HEK293T (cell line): ENCODE measurements at regions not wholly inside any gene's neighbourhood (a gene's known extent, or its start where the extent isn't known, plus 50 kb on each side); places are given as distances from the start of the nearest gene placed in this dataset.

Experiments used
- CTCF ChIA-PET: fragments of 350-600 bp; formaldehyde crosslinking; extraction: SDS; loops from one replicate; lab custom pipeline; 2021; ENCODE audit warnings: antibody characterized with exemption, inconsistent platforms; lab: Yijun Ruan, JAX
- POLR2A ChIA-PET: fragments of 350-600 bp; formaldehyde crosslinking; extraction: SDS; loops from one replicate; lab custom pipeline; 2020; ENCODE audit warnings: antibody characterized with exemption, inconsistent platforms; lab: Yijun Ruan, JAX
- DNase-seq: peaks from one replicate; pipeline ENCODE4 v3.0.0; 2012; ENCODE audit warnings: mixed read lengths; ENCODE audit errors: extremely low spot score
- ARNT ChIP-seq: fragments of 450-650 bp; IDR thresholded peaks from 2 replicates; pipeline ENCODE4 v1.6.1; 2017; ENCODE audit warnings: mild to moderate bottlenecking
- BHLHE40 ChIP-seq: fragments of 450-650 bp; IDR thresholded peaks from 2 replicates; pipeline ENCODE4 v1.6.1; 2016; ENCODE audit warnings: mild to moderate bottlenecking, moderate library complexity, borderline replicate concordance
- CTBP1 ChIP-seq: fragments of 450-650 bp; IDR thresholded peaks from 2 replicates; pipeline ENCODE4 v1.6.1; 2016; ENCODE audit warnings: borderline replicate concordance
- ELF4 ChIP-seq: fragments of 450-650 bp; IDR thresholded peaks from 2 replicates; pipeline ENCODE4 v1.6.1; 2017; ENCODE audit warnings: antibody characterized with exemption
- FOXA1 ChIP-seq: fragments of 450-650 bp; IDR thresholded peaks from 2 replicates; pipeline ENCODE4 v1.6.1; 2016; ENCODE audit warnings: mild to moderate bottlenecking
- FOXK2 ChIP-seq: fragments of 450-650 bp; IDR thresholded peaks from 2 replicates; pipeline ENCODE4 v1.6.1; 2016; ENCODE audit warnings: mild to moderate bottlenecking
- FOXM1 ChIP-seq: fragments of 450-650 bp; IDR thresholded peaks from 2 replicates; pipeline ENCODE4 v1.6.1; 2017; ENCODE audit warnings: mild to moderate bottlenecking, borderline replicate concordance
- HDGF ChIP-seq: fragments of 450-650 bp; IDR thresholded peaks from 2 replicates; pipeline ENCODE4 v1.6.1; 2017; ENCODE audit warnings: antibody characterized with exemption, borderline replicate concordance
- L3MBTL2 ChIP-seq: fragments of 450-650 bp; conservative IDR thresholded peaks from 2 replicates; pipeline ENCODE4 v1.6.1; 2016; ENCODE audit warnings: mild to moderate bottlenecking
- LEF1 ChIP-seq: fragments of 450-650 bp; IDR thresholded peaks from 2 replicates; pipeline ENCODE4 v1.6.1; 2017; ENCODE audit warnings: mild to moderate bottlenecking, borderline replicate concordance
- NFRKB ChIP-seq: fragments of 450-650 bp; IDR thresholded peaks from 2 replicates; pipeline ENCODE4 v1.6.1; 2016; ENCODE audit warnings: mild to moderate bottlenecking, moderate library complexity
- PKNOX1 ChIP-seq: fragments of 450-650 bp; IDR thresholded peaks from 2 replicates; pipeline ENCODE4 v1.6.1; 2016
- SP1 ChIP-seq: fragments of 450-650 bp; IDR thresholded peaks from 2 replicates; pipeline ENCODE4 v1.6.1; 2017
- SUZ12 ChIP-seq: fragments of 450-650 bp; IDR thresholded peaks from 2 replicates; pipeline ENCODE4 v1.6.1; 2016; ENCODE audit warnings: mild to moderate bottlenecking
- TARDBP ChIP-seq: fragments of 450-650 bp; IDR thresholded peaks from 2 replicates; pipeline ENCODE4 v1.6.1; 2016
- ZNF384 ChIP-seq: fragments of 450-650 bp; IDR thresholded peaks from 2 replicates; pipeline ENCODE4 v1.6.1; 2016

GRCh38 chr7:131130324-131130723, 197.4 kb upstream of the MKLN1 start:
- POLR2A ChIA-PET, result no interaction called here
- CTCF ChIA-PET, result no interaction called here
- no peak for DNase-seq
- TF ChIP-seq LEF1, result no peak
- no peak for TF ChIP-seq SP1
- no peak for TF ChIP-seq ELF4

- DNase-seq, result no peak
- no peak for TF ChIP-seq CTBP1
- no peak for TF ChIP-seq LEF1
- no peak for TF ChIP-seq NFRKB
- TF ChIP-seq FOXM1, result no peak
- no peak for TF ChIP-seq PKNOX1
- TF ChIP-seq SP1, result no peak
- no peak for TF ChIP-seq ARNT
- no peak for TF ChIP-seq L3MBTL2
- TF ChIP-seq FOXA1, result no peak
- no peak for TF ChIP-seq TARDBP
- TF ChIP-seq ZNF384, result no peak
- no peak for TF ChIP-seq BHLHE40
- TF ChIP-seq SUZ12, result no peak
- TF ChIP-seq ELF4, result no peak
- no peak for TF ChIP-seq HDGF
- no peak for TF ChIP-seq FOXK2
- ChIA-PET POLR2A (no interaction called here), CTCF (no interaction called here)
These were observed 196.5 kb upstream of the MKLN1 start for GRCh38 chr7:131131012-131131745.

- TF ChIP-seq FOXM1, result no peak
- ChIA-PET POLR2A (no interaction called here), CTCF (no interaction called here)
- DNase-seq, result no peak
These were observed 195.8 kb upstream of the MKLN1 start for GRCh38 chr7:131131746-131132431.

- CTCF ChIA-PET, result no interaction called here
- DNase-seq, result no peak
- POLR2A ChIA-PET, result no interaction called here
- TF ChIP-seq PKNOX1 (no peak), BHLHE40 (no peak)
These were observed 188.2 kb upstream of the MKLN1 start for GRCh38 chr7:131139462-131139861.

GRCh38 chr7:131141443-131141967, 186.2 kb upstream of the MKLN1 start:
- CTCF ChIA-PET, result no interaction called here
- DNase-seq, result no peak
- POLR2A ChIA-PET, result no interaction called here
- TF ChIP-seq HDGF, result no peak
- no peak for TF ChIP-seq FOXK2
- no peak for TF ChIP-seq TARDBP

- DNase-seq, result no peak
- CTCF ChIA-PET, result no interaction called here
- no peak for TF ChIP-seq FOXK2
- TF ChIP-seq FOXA1, result no peak
- no peak for TF ChIP-seq PKNOX1
- no peak for TF ChIP-seq NFRKB
- TF ChIP-seq HDGF, result no peak
- no peak for TF ChIP-seq SUZ12
- TF ChIP-seq FOXM1, result no peak
- TF ChIP-seq BHLHE40, result no peak
- TF ChIP-seq TARDBP, result no peak
- no peak for TF ChIP-seq L3MBTL2
- TF ChIP-seq LEF1, result no peak
- POLR2A ChIA-PET, result no interaction called here
These were observed 183.8 kb upstream of the MKLN1 start for GRCh38 chr7:131143869-131144268.

- DNase-seq, result no peak
- ChIA-PET CTCF (no interaction called here), POLR2A (no interaction called here)
- TF ChIP-seq HDGF (no peak), PKNOX1 (no peak), SP1 (no peak), BHLHE40 (no peak), FOXA1 (no peak), L3MBTL2 (no peak)
These were observed 182.7 kb upstream of the MKLN1 start for GRCh38 chr7:131145026-131145425.
